GM12865 (cell line): ENCODE measurements at regions not wholly inside any gene's neighbourhood (a gene's known extent, or its start where the extent isn't known, plus 50 kb on each side); places are given as distances from the start of the nearest gene placed in this dataset.

ENCODE experiments used
- DNase-seq: peaks from one replicate; pipeline ENCODE4 v3.0.0; 2010; ENCODE audit warnings: low read depth
- H3K4me3 ChIP-seq: 2 replicates; pipeline ENCODE4 v1.5.1; 2011; ENCODE audit warnings: mild to moderate bottlenecking, low read depth, low read length, control low read depth
- TF ChIP-seq, protein P1 (sequence below): IDR thresholded peaks from 2 replicates; pipeline ENCODE4 v1.5.1; 2011; ENCODE audit warnings: low read length, control low read depth, low read depth, inconsistent platforms; ENCODE audit not compliant: insufficient read depth; ENCODE audit errors: missing control alignments

- TF ChIP-seq, protein P1, sequence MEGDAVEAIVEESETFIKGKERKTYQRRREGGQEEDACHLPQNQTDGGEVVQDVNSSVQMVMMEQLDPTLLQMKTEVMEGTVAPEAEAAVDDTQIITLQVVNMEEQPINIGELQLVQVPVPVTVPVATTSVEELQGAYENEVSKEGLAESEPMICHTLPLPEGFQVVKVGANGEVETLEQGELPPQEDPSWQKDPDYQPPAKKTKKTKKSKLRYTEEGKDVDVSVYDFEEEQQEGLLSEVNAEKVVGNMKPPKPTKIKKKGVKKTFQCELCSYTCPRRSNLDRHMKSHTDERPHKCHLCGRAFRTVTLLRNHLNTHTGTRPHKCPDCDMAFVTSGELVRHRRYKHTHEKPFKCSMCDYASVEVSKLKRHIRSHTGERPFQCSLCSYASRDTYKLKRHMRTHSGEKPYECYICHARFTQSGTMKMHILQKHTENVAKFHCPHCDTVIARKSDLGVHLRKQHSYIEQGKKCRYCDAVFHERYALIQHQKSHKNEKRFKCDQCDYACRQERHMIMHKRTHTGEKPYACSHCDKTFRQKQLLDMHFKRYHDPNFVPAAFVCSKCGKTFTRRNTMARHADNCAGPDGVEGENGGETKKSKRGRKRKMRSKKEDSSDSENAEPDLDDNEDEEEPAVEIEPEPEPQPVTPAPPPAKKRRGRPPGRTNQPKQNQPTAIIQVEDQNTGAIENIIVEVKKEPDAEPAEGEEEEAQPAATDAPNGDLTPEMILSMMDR, result no peak
- no peak for DNase-seq
- no peak overlapping the region for H3K4me3 ChIP-seq
Measured at GRCh38 chr6:118383924-118384323, 164.2 kb upstream of the PLN start.

GRCh38 chr6:118386975-118387374 is 161.1 kb upstream of the PLN start:
- H3K4me3 ChIP-seq, result no peak overlapping the region
- TF ChIP-seq, protein P1, result no peak
- DNase-seq, result no peak

DNA sequence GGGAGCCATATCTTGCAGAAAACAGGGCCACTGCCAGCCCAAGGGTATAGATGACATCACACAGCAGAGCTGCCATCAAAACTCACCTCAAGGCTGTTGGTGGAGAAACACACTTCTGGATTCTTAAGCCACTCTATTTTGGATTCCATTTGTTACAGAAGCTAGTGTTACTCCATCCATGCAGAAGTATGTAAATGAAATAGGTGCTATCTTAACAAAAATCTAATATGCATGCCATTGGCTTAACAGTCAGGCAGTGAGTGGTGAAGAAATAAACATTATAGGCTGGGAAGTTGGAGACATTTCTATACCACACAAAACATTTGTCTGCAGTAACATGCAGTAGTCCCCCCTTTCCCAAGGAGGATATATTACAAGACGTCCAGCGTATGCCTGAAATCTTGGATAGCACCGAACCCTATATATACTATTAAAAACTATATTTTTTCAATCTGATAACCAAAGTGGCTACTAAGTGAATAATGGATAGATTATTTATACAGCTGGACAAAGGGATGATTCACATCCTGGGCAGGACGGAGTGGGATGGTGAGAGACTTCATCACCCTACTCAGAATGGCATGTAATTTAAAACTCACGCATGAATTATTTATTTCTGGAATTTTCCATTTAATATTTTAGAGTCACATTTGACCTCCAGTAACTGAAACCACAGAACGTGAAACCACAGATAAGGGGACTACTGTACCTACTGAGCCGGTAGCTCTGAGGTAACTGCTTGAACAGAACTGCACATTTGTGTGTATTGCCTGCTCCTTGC is 160.0 kb upstream of the PLN start:
- no peak overlapping the region for H3K4me3 ChIP-seq
- DNase-seq, result no peak
- TF ChIP-seq, protein P1, result no peak

GRCh38 chr6:118391086-118391485 is 157.0 kb upstream of the PLN start:
- TF ChIP-seq, protein P1, result no peak

GRCh38 chr6:118394106-118394505 is 154.0 kb upstream of the PLN start:
- TF ChIP-seq, protein P1, result no peak
- DNase-seq, result no peak
- no peak overlapping the region for H3K4me3 ChIP-seq

More at GRCh38 chr6:118391086-118391485, 157.0 kb upstream of the PLN start:
- DNase-seq, result no peak
- H3K4me3 ChIP-seq, result no peak overlapping the region

GRCh38 chr6:118396969-118397368 is 151.1 kb upstream of the PLN start:
- TF ChIP-seq, protein P1, result no peak
- no peak overlapping the region for H3K4me3 ChIP-seq

More at GRCh38 chr6:118396969-118397368, 151.1 kb upstream of the PLN start:
- DNase-seq, result no peak
